Colonic mucosa (tissue), 4 donors: ENCODE measurements at regions not wholly inside any gene's neighbourhood (a gene's known extent, or its start where the extent isn't known, plus 50 kb on each side); places are given as distances from the start of the nearest gene placed in this dataset.

Experiments used
- DNase-seq: peaks from one replicate; pipeline ENCODE4 v3.0.0-alpha.2; 2020
- H3K27ac ChIP-seq: fragments of 200-600 bp; one replicate; pipeline ENCODE4 v1.8.0; 2021
- H3K27me3 ChIP-seq: fragments of 200-600 bp; one replicate; pipeline ENCODE4 v1.8.0; 2021
- H3K36me3 ChIP-seq: fragments of 200-600 bp; one replicate; pipeline ENCODE4 v1.8.0; 2021
- H3K4me1 ChIP-seq: fragments of 200-600 bp; one replicate; pipeline ENCODE4 v1.8.0; 2021; ENCODE audit warnings: mild to moderate bottlenecking
- H3K4me3 ChIP-seq: fragments of 200-600 bp; one replicate; pipeline ENCODE4 v1.8.0; 2021
- H3K9ac ChIP-seq, 2 donors: one replicate each; pipeline ENCODE4 v1.7.0; 2013; ENCODE audit warnings: control low read depth in 2 of 2, low read depth in 2 of 2, low read length in 2 of 2
- H3K9me3 ChIP-seq: fragments of 200-600 bp; one replicate; pipeline ENCODE4 v1.8.0; 2021
- intact Hi-C: fragments of 100-400 bp; cut with DNase I; formaldehyde crosslinking; loops from one replicate; pipeline ENCODE4 v1.14.1; 2022
- TF ChIP-seq, protein P1 (sequence below): fragments of 200-600 bp; IDR thresholded peaks from one replicate; pipeline ENCODE4 v1.8.0; 2022; ENCODE audit warnings: antibody characterized with exemption, mild to moderate bottlenecking
- donor health status: healthy.
- donor health status: DM: no; HTN: no; CAD: no.
- donor health status: DM: no; HTN: no; CAD: no.

DNA sequence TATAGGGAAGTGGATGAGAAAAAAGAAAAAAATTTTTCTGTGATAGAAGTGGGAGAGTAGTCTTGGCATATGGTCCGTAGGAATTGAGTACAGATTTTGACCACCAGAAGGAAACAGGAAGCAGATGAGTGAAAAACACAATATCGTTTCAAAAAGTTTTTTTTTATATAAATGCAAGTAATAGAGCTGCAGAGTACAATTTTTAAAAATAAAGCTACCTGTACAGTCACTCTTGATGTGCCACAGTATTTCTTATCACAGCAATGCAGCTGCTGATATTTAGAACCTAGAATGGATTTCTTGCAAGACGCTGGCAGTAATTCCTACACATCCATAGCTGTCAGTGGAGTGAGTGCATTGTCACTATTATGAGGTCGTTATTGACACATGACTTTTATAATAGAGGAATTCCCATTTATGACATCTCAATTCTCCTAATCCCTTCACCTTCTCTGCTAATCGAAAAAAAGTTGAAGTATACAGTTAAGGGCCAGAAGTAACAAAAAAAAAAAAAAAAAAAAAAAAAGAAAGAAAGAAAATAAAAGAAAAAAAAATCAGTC, 477.7 kb downstream of the TAF11L14 start:
- Histone ChIP-seq H3K4me3 (no peak overlapping the region), H3K27ac (no peak overlapping the region), H3K9me3 (no peaks in the 10 kb centered on the region), H3K36me3 (no peaks in the 10 kb centered on the region), H3K9ac (no peak overlapping the region), H3K27me3 (no peaks in the 10 kb centered on the region), H3K4me1 (no peaks in the 10 kb centered on the region)
- DNase-seq = no peak
- intact Hi-C loops = no loop called here
- TF ChIP-seq, protein P1, sequence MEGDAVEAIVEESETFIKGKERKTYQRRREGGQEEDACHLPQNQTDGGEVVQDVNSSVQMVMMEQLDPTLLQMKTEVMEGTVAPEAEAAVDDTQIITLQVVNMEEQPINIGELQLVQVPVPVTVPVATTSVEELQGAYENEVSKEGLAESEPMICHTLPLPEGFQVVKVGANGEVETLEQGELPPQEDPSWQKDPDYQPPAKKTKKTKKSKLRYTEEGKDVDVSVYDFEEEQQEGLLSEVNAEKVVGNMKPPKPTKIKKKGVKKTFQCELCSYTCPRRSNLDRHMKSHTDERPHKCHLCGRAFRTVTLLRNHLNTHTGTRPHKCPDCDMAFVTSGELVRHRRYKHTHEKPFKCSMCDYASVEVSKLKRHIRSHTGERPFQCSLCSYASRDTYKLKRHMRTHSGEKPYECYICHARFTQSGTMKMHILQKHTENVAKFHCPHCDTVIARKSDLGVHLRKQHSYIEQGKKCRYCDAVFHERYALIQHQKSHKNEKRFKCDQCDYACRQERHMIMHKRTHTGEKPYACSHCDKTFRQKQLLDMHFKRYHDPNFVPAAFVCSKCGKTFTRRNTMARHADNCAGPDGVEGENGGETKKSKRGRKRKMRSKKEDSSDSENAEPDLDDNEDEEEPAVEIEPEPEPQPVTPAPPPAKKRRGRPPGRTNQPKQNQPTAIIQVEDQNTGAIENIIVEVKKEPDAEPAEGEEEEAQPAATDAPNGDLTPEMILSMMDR = no peak

DNA sequence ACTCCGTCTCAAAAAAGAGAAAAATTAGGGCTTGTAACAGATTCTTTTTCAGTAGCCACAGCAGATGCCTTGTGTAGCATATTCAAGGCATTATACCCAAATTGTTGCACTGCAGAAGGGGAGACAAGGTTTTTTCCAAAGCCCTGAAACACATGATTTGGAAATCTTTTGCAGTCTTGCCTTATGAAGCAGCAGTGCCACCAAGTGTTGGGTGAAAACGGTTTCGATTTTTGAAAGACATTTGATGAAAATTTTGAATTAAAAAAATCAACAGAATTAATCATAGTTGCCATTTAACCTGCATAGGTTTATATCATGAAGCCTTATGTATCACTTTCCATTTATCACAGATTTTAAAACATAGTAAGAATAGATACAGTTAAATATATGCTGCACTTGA, 479.5 kb downstream of the TAF11L14 start:
- H3K27me3 ChIP-seq = no peaks in the 10 kb centered on the region
- H3K4me3 ChIP-seq = no peak overlapping the region
- no peak overlapping the region for H3K9ac ChIP-seq
- H3K4me1 ChIP-seq = no peaks in the 10 kb centered on the region
- DNase-seq = no peak
- H3K27ac ChIP-seq = no peak overlapping the region
- intact Hi-C loops = no loop called here
- H3K9me3 ChIP-seq = no peaks in the 10 kb centered on the region
- no peaks in the 10 kb centered on the region for H3K36me3 ChIP-seq
- TF ChIP-seq, protein P1 = no peak

DNA sequence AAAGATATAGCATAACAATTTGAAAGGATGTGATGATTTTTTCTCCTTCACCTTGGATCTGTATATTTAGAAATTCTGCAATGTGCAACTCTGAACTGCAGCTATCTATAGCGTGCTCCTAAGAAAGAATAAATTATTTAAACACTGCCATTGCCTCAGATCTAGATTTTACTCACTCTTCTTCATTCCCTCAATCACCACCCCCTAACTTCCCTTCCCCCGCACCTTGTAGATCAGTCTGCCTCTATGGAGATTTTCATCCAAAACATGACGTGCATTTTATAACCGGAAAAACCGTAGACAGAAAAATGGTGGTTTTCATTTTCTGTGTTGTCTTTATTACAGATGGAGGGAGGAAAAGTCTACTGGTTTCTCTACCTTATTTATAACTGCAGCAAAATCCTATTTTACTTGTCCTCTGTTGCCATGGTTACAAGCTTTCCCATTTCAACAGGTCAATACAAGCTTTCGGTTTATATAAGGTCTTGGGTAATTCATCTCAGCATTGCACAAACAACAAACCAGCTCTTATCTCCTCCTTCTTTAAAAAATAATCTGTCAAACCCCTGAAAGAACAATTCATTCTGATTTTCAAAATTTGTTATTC, 480.0 kb downstream of the TAF11L14 start:
- TF ChIP-seq, protein P1 = no peak

DNA sequence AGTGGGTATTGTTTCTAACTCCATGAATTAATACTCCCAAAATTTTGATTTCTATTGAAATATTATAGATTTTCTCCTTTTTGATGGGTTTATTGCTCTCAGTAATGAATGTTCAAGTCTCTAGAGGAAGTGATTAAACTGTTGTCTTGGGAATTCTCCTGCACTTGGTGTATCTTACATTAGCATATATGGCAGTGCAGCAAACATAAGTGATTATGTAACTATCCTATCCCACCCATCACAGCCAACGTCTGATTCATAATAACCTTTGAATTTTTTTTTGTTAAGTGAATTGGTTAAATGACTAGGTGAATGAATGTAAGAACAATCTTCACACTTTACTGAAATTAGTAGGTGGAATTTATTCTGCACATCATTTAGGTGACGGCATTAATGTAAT, 483.7 kb downstream of the TAF11L14 start:
- Histone ChIP-seq H3K27ac (no peak overlapping the region), H3K27me3 (no peaks in the 10 kb centered on the region), H3K9me3 (no peaks in the 10 kb centered on the region), H3K9ac (no peak overlapping the region), H3K36me3 (no peaks in the 10 kb centered on the region), H3K4me3 (no peak overlapping the region), H3K4me1 (no peaks in the 10 kb centered on the region)
- intact Hi-C loops = no loop called here
- TF ChIP-seq, protein P1 = no peak
- no peak for DNase-seq

More for the DNA sequence above, 480.0 kb downstream of the TAF11L14 start:
- H3K27me3 ChIP-seq = no peaks in the 10 kb centered on the region
- no peak overlapping the region for H3K4me3 ChIP-seq
- H3K27ac ChIP-seq = no peak overlapping the region
- H3K9me3 ChIP-seq = no peaks in the 10 kb centered on the region
- intact Hi-C loops = no loop called here
- DNase-seq = no peak
- no peaks in the 10 kb centered on the region for H3K36me3 ChIP-seq
- H3K9ac ChIP-seq = no peak overlapping the region
- no peaks in the 10 kb centered on the region for H3K4me1 ChIP-seq

DNA sequence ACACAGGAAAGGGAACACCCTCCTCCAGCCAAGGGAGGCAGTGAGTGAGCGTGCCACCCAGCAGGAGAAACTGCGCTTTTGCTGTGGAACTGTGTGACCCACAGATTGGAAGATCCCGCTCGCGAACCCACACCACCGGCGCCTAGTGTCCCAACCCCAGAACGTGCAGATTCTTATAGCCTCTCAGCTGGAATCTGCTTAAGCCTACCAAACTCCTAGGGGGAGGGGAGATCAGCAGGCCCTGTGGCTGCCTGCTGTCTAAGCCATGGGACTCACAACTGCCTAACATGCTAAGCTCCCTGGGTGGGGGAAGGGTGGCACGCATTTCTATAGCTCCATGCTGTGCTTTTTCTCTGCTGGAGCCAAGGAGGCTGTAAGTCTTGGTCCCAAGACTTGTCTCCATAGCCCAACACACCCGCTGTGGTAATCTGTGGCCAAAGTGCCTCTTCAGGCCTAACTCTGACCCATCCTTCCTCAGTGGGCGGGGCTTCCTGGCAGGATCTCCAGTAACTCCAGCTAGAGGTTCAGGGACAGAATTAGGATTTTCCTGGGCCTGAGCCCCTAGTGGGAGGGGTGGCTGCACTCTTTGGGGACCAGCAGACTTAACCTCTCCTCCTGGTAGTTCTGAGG, 485.0 kb downstream of the TAF11L14 start:
- Histone ChIP-seq H3K36me3 (no peaks in the 10 kb centered on the region), H3K9ac (no peak overlapping the region), H3K4me3 (no peak overlapping the region), H3K27me3 (no peaks in the 10 kb centered on the region), H3K9me3 (no peaks in the 10 kb centered on the region), H3K27ac (no peak overlapping the region), H3K4me1 (no peaks in the 10 kb centered on the region)
- intact Hi-C loops = no loop called here
- TF ChIP-seq, protein P1 = no peak
- DNase-seq = no peak
